ENCODE measurements at regions not wholly inside any gene's neighbourhood (a gene's known extent, or its start where the extent isn't known, plus 50 kb on each side); places are given as distances from the start of the nearest gene placed in this dataset.

DNA sequence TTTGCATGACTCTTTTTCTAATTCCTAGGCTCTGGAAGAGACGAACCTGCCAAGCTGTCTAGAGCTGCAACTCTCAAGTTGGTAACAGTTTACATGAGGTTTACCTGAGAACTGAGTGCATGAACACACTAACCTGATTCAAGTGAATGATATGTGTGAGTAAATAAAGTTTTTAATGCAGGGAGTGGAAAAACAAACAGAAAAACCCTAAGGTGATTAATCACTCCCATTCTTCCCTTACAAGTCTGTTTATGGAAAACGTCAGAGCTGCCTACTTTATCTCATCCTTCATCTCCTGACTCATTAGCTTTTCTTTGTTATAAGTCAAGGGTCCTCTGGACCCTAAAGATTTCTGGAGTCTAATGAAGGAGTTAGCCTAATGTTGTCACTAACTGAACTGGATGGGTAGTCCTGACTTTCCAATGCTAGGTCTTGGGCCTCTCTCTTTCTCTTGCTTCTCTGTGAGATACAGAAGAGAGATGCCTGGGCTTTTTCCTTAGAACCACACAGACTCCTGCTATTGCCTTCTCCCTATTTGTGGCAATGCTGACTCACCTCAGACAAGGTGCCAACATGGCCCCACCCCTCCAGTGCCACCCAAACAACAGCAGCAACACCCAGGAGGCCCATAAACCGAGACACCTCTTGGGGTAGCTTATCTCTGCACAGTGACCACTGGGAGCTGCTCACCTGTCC lies 952.4 kb downstream of the EPHA4 start:
- H3K36me3 Mint-ChIP-seq (ENCODE audit: low read depth) = no peaks in the 10 kb centered on the region
- no peaks in the 10 kb centered on the region for H3K9me3 Mint-ChIP-seq
- DNase-seq = no peak

GRCh38 chr2:220626603-220627002 lies 945.5 kb downstream of the EPHA4 start:
- Mint-ChIP-seq H3K27ac (no peak overlapping the region), H3K27me3 (no peaks in the 10 kb centered on the region), H3K9me3 (no peaks in the 10 kb centered on the region), H3K4me3 (no peak overlapping the region), H3K4me1 (ENCODE audit: low read depth) (no peaks in the 10 kb centered on the region), H3K36me3 (ENCODE audit: low read depth) (no peaks in the 10 kb centered on the region)
- DNase-seq = no peak

More for the DNA sequence above, 952.4 kb downstream of the EPHA4 start:
- no peak overlapping the region for H3K27ac Mint-ChIP-seq
- H3K27me3 Mint-ChIP-seq = peaks cover 5% of the 10 kb centered on the region
- no peaks in the 10 kb centered on the region for H3K4me1 Mint-ChIP-seq (ENCODE audit: low read depth)
- H3K4me3 Mint-ChIP-seq = no peak overlapping the region

- Mint-ChIP-seq H3K27ac (no peak overlapping the region), H3K36me3 (ENCODE audit: low read depth) (no peaks in the 10 kb centered on the region), H3K4me3 (no peak overlapping the region), H3K4me1 (ENCODE audit: low read depth) (no peaks in the 10 kb centered on the region), H3K9me3 (no peaks in the 10 kb centered on the region), H3K27me3 (no peaks in the 10 kb centered on the region)
- no peak for DNase-seq
These were observed 943.9 kb downstream of the EPHA4 start for GRCh38 chr2:220628252-220628651.

DNA sequence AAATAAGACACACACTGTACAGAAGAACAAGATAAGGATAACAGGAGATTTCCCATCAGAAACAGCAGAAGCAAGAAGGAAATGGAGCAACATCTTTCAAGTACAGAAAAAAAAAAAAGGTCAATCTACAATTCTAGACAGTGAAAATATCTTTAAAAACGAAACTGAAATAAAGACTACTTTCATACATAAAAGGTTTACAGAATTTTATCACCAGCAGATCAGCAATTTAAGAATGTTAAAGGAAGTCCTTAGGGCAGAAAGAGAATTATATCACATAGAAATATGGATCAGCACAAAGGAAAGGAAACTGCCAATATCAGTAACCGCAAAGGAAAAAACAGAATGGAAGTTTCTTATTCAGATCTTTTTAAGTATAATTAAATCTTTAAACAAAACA lies 931.0 kb downstream of the EPHA4 start:
- Mint-ChIP-seq H3K9me3 (no peaks in the 10 kb centered on the region), H3K4me1 (ENCODE audit: low read depth) (peaks cover 5% of the 10 kb centered on the region), H3K4me3 (no peak overlapping the region), H3K27me3 (no peaks in the 10 kb centered on the region), H3K36me3 (ENCODE audit: low read depth) (no peaks in the 10 kb centered on the region), H3K27ac (no peak overlapping the region)
- no peak for DNase-seq

DNA sequence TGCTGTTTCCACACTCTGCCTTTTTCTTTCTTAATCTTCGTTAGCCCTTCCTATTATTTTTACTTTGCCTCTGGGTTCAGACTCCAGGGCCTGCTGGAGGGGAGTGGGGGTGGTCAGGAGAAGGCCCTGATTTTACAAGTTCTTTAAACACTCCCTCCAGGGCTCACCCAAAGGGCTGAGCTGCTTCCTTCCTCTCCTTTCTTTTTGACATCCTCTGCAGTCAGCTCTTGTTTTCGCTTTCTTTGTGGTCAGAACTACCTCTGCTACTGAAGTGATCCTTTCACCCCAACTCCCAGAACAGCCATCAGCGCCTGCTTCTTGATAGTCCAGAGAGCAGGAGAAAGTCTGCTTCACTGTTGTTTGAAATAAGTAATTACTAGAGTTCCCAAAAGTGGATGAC lies 925.7 kb downstream of the EPHA4 start:
- no peak overlapping the region for H3K27ac Mint-ChIP-seq
- peaks cover 3% of the 10 kb centered on the region for H3K4me1 Mint-ChIP-seq (ENCODE audit: low read depth)
- no peaks in the 10 kb centered on the region for H3K9me3 Mint-ChIP-seq
- no peaks in the 10 kb centered on the region for H3K27me3 Mint-ChIP-seq
- H3K36me3 Mint-ChIP-seq (ENCODE audit: low read depth) = no peaks in the 10 kb centered on the region
- DNase-seq = no peak
- H3K4me3 Mint-ChIP-seq = no peak overlapping the region

DNA sequence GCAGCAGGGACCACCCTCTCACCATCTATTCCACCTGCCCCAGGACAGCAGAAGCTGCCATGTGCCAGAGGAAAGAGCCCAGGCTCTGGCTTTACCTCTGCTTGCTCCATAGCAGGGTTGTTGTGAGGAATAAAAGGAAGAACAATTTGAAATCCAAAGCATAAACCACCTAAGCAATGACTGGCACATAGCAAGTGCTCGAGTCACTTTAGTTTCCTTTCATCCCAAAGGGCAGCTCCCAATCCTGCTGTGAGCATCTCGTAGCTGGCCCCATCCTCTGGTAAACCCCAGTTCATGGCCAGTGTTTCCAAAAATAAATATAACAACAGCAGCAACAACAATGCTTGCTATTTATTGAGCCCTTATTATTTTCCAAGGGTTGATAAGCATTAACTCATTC lies 923.5 kb downstream of the EPHA4 start:
- no peak for DNase-seq

DNA sequence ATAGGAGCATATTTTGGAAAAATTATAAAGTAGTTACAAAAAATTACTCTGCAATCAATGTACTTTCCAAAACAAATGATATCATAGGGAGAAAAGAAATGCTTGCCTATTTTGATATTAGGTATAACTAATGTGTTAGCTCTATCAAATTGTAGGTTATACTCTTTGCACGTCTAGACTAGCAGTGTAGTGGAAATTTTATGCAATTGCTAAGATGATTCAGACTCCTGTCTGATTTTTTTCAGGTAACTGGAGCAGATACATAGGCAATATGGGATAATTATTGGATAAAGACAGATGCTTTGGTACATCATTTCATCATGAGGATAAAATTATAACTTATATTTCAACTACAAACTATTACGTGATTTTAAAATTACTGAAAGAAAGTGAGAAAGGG lies 918.3 kb downstream of the EPHA4 start:
- Mint-ChIP-seq H3K27me3 (peaks cover 3% of the 10 kb centered on the region), H3K4me3 (no peak overlapping the region)

More for the DNA sequence above, 923.5 kb downstream of the EPHA4 start:
- Mint-ChIP-seq H3K4me3 (no peak overlapping the region), H3K36me3 (ENCODE audit: low read depth) (no peaks in the 10 kb centered on the region), H3K9me3 (no peaks in the 10 kb centered on the region), H3K27me3 (no peaks in the 10 kb centered on the region), H3K4me1 (ENCODE audit: low read depth) (peaks cover 3% of the 10 kb centered on the region), H3K27ac (no peak overlapping the region)

GRCh38 chr2:220654322-220654721 lies 917.8 kb downstream of the EPHA4 start:
- no peak for DNase-seq
- Mint-ChIP-seq H3K27ac (no peak overlapping the region), H3K4me3 (no peak overlapping the region), H3K27me3 (peaks cover 3% of the 10 kb centered on the region), H3K9me3 (no peaks in the 10 kb centered on the region), H3K36me3 (ENCODE audit: low read depth) (no peaks in the 10 kb centered on the region), H3K4me1 (ENCODE audit: low read depth) (no peaks in the 10 kb centered on the region)

More for the DNA sequence above, 918.3 kb downstream of the EPHA4 start:
- no peak for DNase-seq
- Mint-ChIP-seq H3K4me1 (ENCODE audit: low read depth) (no peaks in the 10 kb centered on the region), H3K36me3 (ENCODE audit: low read depth) (no peaks in the 10 kb centered on the region), H3K9me3 (no peaks in the 10 kb centered on the region), H3K27ac (no peak overlapping the region)

GRCh38 chr2:220660277-220661145 lies 911.6 kb downstream of the EPHA4 start:
- H3K4me3 Mint-ChIP-seq = no peak overlapping the region
- H3K4me1 Mint-ChIP-seq (ENCODE audit: low read depth) = no peaks in the 10 kb centered on the region
- no peak overlapping the region for H3K27ac Mint-ChIP-seq

GRCh38 chr2:220662431-220662830 lies 909.7 kb downstream of the EPHA4 start:
- Mint-ChIP-seq H3K4me1 (ENCODE audit: low read depth) (no peaks in the 10 kb centered on the region), H3K27ac (no peak overlapping the region), H3K27me3 (peaks cover 6% of the 10 kb centered on the region), H3K36me3 (ENCODE audit: low read depth) (no peaks in the 10 kb centered on the region), H3K4me3 (no peak overlapping the region), H3K9me3 (no peaks in the 10 kb centered on the region)
- DNase-seq = no peak

More at GRCh38 chr2:220660277-220661145, 911.6 kb downstream of the EPHA4 start:
- H3K9me3 Mint-ChIP-seq = no peaks in the 10 kb centered on the region
- no peak for DNase-seq
- H3K27me3 Mint-ChIP-seq = peaks cover 4% of the 10 kb centered on the region
- no peaks in the 10 kb centered on the region for H3K36me3 Mint-ChIP-seq (ENCODE audit: low read depth)

- Mint-ChIP-seq H3K4me1 (ENCODE audit: low read depth) (no peaks in the 10 kb centered on the region), H3K27ac (no peak overlapping the region), H3K4me3 (no peak overlapping the region), H3K27me3 (peaks cover 4% of the 10 kb centered on the region), H3K36me3 (ENCODE audit: low read depth) (no peaks in the 10 kb centered on the region), H3K9me3 (no peaks in the 10 kb centered on the region)
- no peak for DNase-seq
These were observed 909.0 kb downstream of the EPHA4 start for GRCh38 chr2:220663065-220663464.

DNA sequence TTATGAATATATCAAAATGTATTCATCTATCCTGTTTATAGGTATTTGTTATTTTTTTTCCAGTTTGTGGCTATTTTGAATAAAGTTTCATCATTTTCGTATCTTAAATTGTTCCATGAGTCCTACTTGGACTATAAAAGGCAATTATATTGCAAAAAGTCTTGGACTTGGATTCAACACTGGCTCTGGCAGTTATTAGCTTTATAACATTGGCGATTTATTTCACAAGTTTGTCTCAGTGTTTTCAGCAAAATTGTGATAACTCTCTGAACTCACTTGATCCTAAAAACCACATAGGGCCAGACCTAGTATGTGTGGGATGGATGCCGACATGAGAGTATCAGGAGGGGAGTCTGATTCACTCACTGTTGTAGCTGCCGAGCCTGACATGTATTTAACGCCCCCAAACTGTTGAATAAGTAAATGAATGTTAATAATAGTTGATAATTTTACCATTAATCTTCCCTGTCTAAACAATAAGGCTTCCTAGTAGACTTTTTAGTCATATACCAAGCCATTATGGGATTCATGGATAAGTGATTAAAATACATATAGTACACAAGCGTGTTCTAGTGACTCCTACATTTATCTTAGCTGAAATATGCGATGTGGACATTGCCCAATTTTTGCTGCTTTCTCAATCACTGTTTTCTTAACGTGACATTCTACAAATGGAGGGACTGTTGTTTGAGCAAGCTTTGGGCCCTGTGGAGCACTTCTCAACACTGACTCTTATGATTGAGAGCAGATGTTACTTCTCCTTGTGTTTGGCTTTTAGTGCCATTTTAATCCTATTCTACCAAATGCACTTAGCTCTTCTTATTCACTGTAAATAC lies 907.6 kb downstream of the EPHA4 start:
- no peak for DNase-seq
- H3K4me1 Mint-ChIP-seq (ENCODE audit: low read depth) = no peaks in the 10 kb centered on the region
- H3K4me3 Mint-ChIP-seq = no peak overlapping the region

GRCh38 chr2:220665108-220665471 lies 907.0 kb downstream of the EPHA4 start:
- Mint-ChIP-seq H3K4me1 (ENCODE audit: low read depth) (no peaks in the 10 kb centered on the region), H3K27ac (no peak overlapping the region), H3K36me3 (ENCODE audit: low read depth) (no peaks in the 10 kb centered on the region), H3K9me3 (no peaks in the 10 kb centered on the region), H3K27me3 (peaks cover 4% of the 10 kb centered on the region), H3K4me3 (no peak overlapping the region)
- DNase-seq = no peak

More for the DNA sequence above, 907.6 kb downstream of the EPHA4 start:
- Mint-ChIP-seq H3K36me3 (ENCODE audit: low read depth) (no peaks in the 10 kb centered on the region), H3K9me3 (no peaks in the 10 kb centered on the region), H3K27ac (no peak overlapping the region), H3K27me3 (peaks cover 4% of the 10 kb centered on the region)

DNA sequence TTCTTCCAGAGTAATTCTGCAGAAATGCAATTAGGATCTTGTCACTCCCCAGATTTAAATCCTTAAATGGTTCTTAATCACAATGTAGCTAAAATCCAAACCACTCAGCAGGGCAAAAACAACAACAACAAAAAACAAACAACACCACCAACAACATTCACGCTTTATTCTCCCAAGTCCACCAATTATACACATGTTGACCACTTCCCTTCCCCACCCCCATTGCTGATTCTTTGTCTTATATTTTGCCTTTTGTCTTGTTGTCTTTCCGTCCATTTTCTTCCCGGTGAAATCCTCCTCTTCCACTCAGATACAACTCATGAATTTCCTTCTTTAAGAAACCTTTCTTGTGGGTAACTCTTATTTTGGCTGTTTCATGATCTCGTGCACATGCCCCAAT lies 902.8 kb downstream of the EPHA4 start:
- Mint-ChIP-seq H3K27me3 (peaks cover 17% of the 10 kb centered on the region), H3K27ac (no peak overlapping the region), H3K36me3 (ENCODE audit: low read depth) (no peaks in the 10 kb centered on the region), H3K4me1 (ENCODE audit: low read depth) (no peaks in the 10 kb centered on the region), H3K4me3 (no peak overlapping the region), H3K9me3 (no peaks in the 10 kb centered on the region)
- DNase-seq = no peak

All from activated T-cell treated with anti-CD3 and anti-CD28 coated beads, Interleukin-2, amount 50 U/mL, for 24 hours (primary cell).